ENCODE measurements at regions not wholly inside any gene's neighbourhood (a gene's known extent, or its start where the extent isn't known, plus 50 kb on each side); places are given as distances from the start of the nearest gene placed in this dataset.

GRCh38 chr4:163790231-163790630 is 295.7 kb downstream of the TMA16 start:
- H3K4me3 Mint-ChIP-seq = no peak overlapping the region
- H3K27ac Mint-ChIP-seq = no peak overlapping the region
- H3K27me3 Mint-ChIP-seq (ENCODE audit: insufficient read depth) = no peaks in the 10 kb centered on the region; the same call in 1 of the 2 replicates
- DNase-seq = no peak
- H3K36me3 Mint-ChIP-seq (ENCODE audit: low read depth) = no peaks in the 10 kb centered on the region
- H3K9me3 Mint-ChIP-seq = no peaks in the 10 kb centered on the region; the same call in 1 of the 2 replicates
- TF ChIP-seq, protein P1, sequence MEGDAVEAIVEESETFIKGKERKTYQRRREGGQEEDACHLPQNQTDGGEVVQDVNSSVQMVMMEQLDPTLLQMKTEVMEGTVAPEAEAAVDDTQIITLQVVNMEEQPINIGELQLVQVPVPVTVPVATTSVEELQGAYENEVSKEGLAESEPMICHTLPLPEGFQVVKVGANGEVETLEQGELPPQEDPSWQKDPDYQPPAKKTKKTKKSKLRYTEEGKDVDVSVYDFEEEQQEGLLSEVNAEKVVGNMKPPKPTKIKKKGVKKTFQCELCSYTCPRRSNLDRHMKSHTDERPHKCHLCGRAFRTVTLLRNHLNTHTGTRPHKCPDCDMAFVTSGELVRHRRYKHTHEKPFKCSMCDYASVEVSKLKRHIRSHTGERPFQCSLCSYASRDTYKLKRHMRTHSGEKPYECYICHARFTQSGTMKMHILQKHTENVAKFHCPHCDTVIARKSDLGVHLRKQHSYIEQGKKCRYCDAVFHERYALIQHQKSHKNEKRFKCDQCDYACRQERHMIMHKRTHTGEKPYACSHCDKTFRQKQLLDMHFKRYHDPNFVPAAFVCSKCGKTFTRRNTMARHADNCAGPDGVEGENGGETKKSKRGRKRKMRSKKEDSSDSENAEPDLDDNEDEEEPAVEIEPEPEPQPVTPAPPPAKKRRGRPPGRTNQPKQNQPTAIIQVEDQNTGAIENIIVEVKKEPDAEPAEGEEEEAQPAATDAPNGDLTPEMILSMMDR (IDR thresholded peaks at IDR 0.05) = no peak
- no peaks in the 10 kb centered on the region for H3K4me1 Mint-ChIP-seq (ENCODE audit: low read depth)

DNA sequence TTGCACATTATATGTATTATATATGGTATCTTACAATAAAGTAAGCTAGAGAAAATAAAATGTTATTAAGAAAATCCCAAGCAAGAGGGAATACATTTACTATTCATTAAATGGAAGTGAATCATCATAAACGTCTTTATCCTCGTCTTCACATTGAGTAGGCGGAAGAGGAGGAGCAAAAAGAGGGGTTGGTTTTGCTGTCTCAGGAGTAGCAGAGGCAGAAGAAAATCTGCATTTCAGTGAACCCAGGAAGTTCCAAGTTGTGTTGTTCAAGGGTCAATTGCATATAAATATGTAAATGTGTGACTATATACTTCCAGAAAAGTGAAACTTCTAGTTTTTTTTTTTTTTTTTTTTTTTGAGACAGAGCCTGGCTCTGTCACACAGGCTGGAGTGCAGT is 301.4 kb downstream of the TMA16 start:
- TF ChIP-seq, protein P1 (IDR thresholded peaks at IDR 0.05) = no peak
- Mint-ChIP-seq H3K36me3 (ENCODE audit: low read depth) (no peaks in the 10 kb centered on the region), H3K9me3 (no peaks in the 10 kb centered on the region; the same call in 1 of the 2 replicates), H3K27me3 (ENCODE audit: insufficient read depth) (no peaks in the 10 kb centered on the region), H3K4me1 (ENCODE audit: low read depth) (no peaks in the 10 kb centered on the region), H3K27ac (no peak overlapping the region), H3K4me3 (no peak overlapping the region)
- no peak for DNase-seq

DNA sequence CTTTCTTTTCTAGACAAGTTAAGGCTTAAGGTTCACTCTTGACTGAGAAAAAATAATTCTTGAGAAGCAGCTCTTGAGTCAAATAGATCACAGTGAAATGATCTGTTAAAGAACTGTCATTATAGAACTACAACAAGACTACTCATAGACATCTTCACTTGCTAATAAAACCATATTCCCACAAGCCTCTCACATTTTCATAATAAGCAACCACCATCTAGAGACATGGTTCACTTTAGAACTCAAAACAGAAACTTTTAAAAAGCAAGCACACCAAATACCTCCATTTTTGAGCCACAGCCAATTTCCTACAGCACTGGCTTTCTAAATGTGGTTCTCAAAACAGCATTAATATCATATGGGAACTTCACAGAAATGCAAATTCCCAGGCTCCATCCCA is 309.5 kb downstream of the TMA16 start:
- H3K4me1 Mint-ChIP-seq (ENCODE audit: low read depth) = no peaks in the 10 kb centered on the region; the same call in 1 of the 2 replicates
- H3K9me3 Mint-ChIP-seq = no peaks in the 10 kb centered on the region; the same call in 1 of the 2 replicates
- TF ChIP-seq, protein P1 (IDR thresholded peaks at IDR 0.05) = no peak
- H3K36me3 Mint-ChIP-seq (ENCODE audit: low read depth) = no peaks in the 10 kb centered on the region
- H3K27me3 Mint-ChIP-seq (ENCODE audit: insufficient read depth) = no peaks in the 10 kb centered on the region
- no peak for DNase-seq
- no peak overlapping the region for H3K27ac Mint-ChIP-seq
- no peak overlapping the region for H3K4me3 Mint-ChIP-seq

GRCh38 chr4:163806653-163807052 is 312.2 kb downstream of the TMA16 start:
- H3K27me3 Mint-ChIP-seq (ENCODE audit: insufficient read depth) = no peaks in the 10 kb centered on the region
- no peak overlapping the region for H3K27ac Mint-ChIP-seq
- no peak overlapping the region for H3K4me3 Mint-ChIP-seq
- TF ChIP-seq, protein P1 (IDR thresholded peaks at IDR 0.05) = no peak
- no peaks in the 10 kb centered on the region; the same call in 1 of the 2 replicates for H3K9me3 Mint-ChIP-seq
- no peaks in the 10 kb centered on the region for H3K36me3 Mint-ChIP-seq (ENCODE audit: low read depth)
- no peak for DNase-seq
- no peaks in the 10 kb centered on the region; the same call in 1 of the 2 replicates for H3K4me1 Mint-ChIP-seq (ENCODE audit: low read depth)

DNA sequence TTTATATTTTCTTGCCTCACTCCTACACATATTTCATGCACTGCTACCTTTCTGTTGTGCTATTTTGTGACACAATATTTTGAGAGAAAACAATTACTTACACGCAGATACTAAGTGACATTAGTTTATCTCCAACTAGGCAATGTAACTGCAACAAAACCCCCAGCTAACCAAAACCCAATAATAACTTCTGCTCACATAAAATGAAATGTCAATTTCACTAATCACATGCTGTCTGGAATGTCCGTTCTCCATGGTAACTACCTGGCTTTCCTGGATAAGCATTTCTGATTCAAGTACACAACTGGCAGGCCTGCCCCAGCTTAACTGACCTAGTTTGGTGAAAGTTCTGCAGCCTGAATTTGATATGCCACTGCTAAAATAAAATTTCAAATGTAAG is 313.5 kb downstream of the TMA16 start:
- no peaks in the 10 kb centered on the region for H3K27me3 Mint-ChIP-seq (ENCODE audit: insufficient read depth)
- DNase-seq = no peak
- TF ChIP-seq, protein P1 (IDR thresholded peaks at IDR 0.05) = no peak
- no peaks in the 10 kb centered on the region; the same call in 1 of the 2 replicates for H3K9me3 Mint-ChIP-seq
- no peaks in the 10 kb centered on the region for H3K36me3 Mint-ChIP-seq (ENCODE audit: low read depth)
- H3K27ac Mint-ChIP-seq = no peak overlapping the region
- no peaks in the 10 kb centered on the region; the same call in 1 of the 2 replicates for H3K4me1 Mint-ChIP-seq (ENCODE audit: low read depth)
- no peak overlapping the region for H3K4me3 Mint-ChIP-seq

- no peaks in the 10 kb centered on the region for H3K36me3 Mint-ChIP-seq (ENCODE audit: low read depth)
- DNase-seq = no peak
- no peak overlapping the region for H3K27ac Mint-ChIP-seq
- H3K4me1 Mint-ChIP-seq (ENCODE audit: low read depth) = no peaks in the 10 kb centered on the region; the same call in 1 of the 2 replicates
- H3K4me3 Mint-ChIP-seq = no peak overlapping the region
- H3K9me3 Mint-ChIP-seq = no peaks in the 10 kb centered on the region; the same call in 1 of the 2 replicates
- H3K27me3 Mint-ChIP-seq (ENCODE audit: insufficient read depth) = no peaks in the 10 kb centered on the region
- TF ChIP-seq, protein P1 (IDR thresholded peaks at IDR 0.05) = no peak
Observed at GRCh38 chr4:163810755-163811154, 316.3 kb downstream of the TMA16 start.
